ENCODE measurements at regions not wholly inside any gene's neighbourhood (a gene's known extent, or its start where the extent isn't known, plus 50 kb on each side); places are given as distances from the start of the nearest gene placed in this dataset.

DNA sequence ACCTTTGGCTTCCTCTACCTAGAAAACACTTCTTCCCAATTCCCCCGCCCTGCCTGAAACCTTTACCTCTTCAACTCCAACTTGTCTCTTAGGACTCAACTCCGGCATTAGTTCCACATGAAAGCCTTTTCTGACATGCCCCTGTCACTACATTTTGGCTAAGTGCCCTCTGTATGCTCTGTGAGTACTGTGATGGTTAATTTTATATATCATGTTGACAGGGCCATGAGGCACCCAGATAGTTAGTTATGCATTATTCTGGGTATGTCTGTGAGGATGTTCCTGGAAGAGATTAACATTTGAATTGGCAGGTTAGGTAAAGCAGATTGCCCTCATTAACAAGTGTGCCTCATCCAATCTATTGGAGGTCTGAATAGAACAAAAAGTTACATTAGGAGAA lies 75.6 kb upstream of the NCKAP5 start:
- TF ChIP-seq POLR2A (IDR thresholded peaks at IDR 0.05; ENCODE audit: low read depth), result no peak
- TF ChIP-seq, protein P1, sequence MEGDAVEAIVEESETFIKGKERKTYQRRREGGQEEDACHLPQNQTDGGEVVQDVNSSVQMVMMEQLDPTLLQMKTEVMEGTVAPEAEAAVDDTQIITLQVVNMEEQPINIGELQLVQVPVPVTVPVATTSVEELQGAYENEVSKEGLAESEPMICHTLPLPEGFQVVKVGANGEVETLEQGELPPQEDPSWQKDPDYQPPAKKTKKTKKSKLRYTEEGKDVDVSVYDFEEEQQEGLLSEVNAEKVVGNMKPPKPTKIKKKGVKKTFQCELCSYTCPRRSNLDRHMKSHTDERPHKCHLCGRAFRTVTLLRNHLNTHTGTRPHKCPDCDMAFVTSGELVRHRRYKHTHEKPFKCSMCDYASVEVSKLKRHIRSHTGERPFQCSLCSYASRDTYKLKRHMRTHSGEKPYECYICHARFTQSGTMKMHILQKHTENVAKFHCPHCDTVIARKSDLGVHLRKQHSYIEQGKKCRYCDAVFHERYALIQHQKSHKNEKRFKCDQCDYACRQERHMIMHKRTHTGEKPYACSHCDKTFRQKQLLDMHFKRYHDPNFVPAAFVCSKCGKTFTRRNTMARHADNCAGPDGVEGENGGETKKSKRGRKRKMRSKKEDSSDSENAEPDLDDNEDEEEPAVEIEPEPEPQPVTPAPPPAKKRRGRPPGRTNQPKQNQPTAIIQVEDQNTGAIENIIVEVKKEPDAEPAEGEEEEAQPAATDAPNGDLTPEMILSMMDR (IDR thresholded peaks at IDR 0.05), result no peak

All from esophagus muscularis mucosa (tissue), 3 donors.